ENCODE measurements at regions not wholly inside any gene's neighbourhood (a gene's known extent, or its start where the extent isn't known, plus 50 kb on each side); places are given as distances from the start of the nearest gene placed in this dataset.
A peak's percentile ranks its signal among the peaks of the same experiment; 100 is the strongest.
"Not testable (repeated sequence)": the region's sequence is repeated elsewhere in the genome, so short reads cannot be mapped to it uniquely, and the experiment has no call there.

DNA sequence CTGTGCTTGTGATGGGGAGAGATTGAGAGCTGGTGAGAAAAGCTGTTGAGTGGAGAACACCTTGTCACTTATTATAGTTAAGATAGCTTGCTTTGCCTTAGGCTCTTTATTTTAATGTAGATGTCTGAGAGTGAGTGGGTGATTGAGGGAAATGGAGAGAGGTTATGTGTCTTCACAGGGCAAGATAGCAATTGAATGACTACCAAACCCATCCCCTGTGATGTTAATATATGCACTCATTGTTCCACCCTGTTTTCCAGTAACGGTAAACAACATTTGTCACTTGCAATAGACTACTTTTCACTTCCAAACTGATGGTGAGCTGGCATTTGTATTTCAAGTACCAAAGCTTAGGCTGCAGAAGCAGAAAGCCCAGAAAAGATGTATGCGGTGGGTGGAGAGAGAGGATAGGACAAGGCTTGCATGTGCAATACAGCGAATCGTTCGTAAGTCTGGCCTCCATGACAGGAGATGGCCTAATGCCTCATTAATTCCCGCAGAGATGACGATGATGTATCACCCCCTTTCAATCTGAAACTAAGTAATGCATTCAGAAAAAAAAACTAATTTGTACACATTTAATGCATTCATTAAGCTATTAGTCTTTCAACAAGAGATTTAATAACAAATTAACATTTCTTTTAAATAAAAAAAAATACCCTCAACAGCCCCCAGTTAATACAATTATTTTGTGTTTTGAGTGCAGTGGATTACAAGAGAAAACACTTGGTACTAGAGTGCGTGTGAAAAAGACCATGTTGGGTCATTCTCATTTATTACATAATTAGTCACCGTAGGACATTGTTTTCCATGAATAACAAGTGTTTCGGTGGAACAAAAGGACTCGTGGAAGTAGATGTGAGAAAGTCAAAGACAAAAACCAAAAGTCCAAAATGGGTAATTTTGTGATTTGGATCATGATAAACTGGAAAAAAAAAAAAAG, 699.0 kb downstream of the BRINP1 start:
- DNase-seq = peak; percentile 96

DNA sequence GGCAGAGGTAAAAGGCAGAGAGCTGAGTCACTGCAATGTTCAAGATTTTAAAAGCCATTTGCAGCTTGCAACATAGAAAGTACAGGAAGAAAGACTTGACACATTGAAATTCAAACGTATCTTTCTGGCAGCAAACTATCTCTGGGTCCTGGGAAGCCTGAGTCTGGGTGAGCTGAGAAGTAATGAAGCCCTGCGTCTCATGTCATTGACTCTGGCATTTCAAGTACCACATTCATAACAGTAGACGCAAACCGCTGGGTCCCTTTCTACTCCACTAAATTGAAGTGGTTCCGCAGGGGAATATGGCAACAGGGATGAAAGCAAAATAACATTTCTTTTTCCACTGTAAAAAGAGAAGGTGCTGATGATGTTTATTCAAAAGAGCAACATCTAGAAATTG, 694.3 kb downstream of the BRINP1 start:
- DNase-seq = peak; percentile 71

DNA sequence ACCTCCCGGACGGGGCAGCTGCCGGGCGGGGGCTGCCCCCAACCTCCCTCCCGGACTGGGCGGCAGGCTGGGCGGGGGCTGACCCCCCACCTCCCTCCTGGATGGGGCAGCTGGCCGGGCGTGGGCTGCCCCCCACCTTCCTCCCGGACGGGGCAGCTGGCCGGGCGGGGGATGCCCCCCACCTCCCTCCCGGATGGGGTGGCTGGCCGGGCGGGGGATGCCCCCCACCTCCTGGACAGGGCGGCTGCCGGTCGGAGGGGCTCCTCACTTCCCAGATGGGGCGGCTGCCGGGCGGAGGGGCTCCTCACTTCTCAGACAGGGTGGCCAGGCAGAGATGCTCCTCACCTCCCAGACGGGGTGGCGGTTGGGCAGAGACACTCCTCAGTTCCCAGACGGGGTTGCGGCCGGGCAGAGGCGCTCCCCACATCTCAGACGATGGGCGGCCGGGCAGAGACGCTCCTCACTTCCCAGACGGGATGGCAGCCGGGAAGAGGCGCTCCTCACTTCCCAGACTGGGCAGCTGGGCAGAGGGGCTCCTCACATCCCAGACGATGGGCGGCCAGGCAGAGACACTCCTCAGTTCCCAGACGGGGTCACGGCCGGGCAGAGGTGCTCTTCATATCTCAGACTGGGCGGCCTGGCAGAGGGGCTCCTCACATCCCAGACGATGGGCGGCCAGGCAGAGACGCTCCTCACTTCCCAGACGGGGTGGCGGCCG, 691.1 kb downstream of the BRINP1 start:
- DNase-seq = not testable (repeated sequence)

DNA sequence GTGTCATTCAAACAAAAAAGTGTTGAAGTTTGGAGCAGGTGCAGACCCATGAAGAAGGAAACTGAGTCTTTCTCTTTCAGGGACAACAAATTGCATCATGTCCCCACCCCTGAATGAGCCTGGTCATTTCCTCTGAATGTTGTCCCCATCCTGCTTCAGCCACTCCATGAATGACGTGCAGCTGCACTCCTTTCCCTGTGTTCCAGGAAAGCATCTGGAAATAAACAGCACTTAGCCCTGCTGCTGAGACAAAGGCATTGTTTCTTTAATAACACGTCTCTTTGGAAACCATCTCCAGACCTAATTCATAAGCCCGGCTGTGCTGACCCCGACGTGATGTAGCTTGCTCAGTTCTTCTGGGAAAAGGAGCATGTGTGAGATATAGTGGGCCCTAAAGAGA, 682.3 kb downstream of the BRINP1 start:
- peak; percentile 98 for DNase-seq

DNA sequence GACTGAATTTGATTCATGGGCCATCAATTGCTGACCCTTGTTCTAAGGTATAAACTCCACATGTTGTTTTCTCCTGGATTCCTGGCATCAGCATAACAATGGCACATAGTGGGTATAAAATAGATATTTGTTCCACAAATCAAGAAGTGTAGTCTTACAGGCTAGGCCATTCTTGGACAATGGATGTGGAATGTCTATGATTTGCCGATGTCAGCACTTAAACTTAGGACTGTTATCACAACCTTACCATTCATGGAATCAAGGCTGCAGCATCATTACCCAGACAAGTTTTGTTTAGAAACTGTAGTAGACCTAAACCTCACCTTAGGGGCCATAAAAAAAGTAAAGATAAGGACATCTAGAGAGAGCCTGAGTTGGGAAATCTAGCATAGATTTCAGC, 680.0 kb downstream of the BRINP1 start:
- no peak for DNase-seq

DNA sequence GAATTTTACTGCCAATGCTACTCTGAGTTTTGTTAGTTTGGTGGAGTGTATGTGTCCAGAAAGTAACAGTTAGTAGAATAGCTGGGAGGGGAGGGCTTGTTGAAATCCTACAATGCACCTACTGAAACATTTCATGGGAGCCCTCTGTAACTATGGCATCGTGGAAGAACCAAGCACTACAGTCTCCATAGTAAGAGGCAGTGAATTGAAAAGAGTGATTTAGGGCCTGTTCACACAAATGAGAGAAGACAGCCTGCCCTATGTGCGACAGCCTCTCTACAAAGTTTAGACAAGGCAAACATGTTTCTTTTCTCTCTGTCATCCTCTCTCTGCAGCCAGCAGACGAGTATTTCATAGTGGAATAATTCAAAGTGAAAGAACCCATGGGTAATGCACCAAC, 676.6 kb downstream of the BRINP1 start:
- no peak for DNase-seq

DNA sequence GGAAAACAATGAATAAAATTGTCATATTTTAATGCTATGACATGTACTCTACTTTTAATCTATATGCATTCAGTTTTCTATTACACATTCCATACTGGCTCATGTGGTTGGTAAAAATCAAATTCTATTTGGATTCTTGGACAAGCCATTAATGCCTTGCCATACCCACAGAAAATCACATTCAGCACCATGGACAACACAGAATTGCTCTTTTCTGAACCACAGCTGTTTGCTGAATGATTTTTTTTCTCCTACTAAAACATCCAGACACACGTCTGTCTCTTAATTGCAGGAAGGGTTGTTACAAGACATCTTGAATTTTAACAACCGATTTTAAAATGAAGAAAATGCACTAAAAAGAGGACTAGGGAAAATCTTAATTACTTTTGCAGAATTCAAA, 675.6 kb downstream of the BRINP1 start:
- no peak for DNase-seq

DNA sequence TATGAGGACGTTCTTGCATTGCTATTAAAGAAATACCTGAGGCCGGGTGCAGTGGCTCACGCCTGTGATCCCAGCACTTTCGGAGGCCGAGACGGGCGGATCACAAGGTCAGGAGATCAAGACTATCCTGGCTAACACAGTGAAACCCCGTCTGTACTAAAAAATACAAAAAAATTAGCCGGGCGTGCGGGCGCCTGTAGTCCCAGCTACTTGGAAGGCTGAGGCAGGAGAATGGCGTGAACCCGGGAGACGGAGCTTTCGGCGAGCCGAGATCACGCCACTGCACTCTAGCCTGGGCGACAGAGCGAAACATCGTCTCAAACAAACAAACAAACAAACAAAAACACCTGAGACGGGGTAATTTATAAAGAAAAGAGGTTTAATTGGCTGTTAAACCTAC, 674.0 kb downstream of the BRINP1 start:
- not testable (repeated sequence) for DNase-seq

DNA sequence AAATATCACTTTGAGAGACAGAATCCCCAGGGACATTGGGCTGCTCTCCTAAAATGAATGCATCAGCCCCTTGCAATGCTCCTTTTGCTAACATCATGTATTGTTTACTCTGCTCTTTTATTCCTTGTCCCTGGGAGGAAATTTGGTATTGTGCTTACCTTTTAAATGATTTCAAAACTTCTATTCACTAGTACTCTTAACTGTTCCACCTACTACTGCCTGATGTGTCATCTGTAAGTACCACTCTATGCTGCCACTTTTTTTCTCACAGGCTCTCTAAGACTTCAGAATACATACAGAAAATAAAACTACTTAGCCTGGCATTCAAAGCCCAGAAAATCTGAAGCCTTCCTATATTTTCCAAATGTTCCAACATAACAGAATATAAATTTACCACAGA, 667.2 kb downstream of the BRINP1 start:
- no peak for DNase-seq

DNA sequence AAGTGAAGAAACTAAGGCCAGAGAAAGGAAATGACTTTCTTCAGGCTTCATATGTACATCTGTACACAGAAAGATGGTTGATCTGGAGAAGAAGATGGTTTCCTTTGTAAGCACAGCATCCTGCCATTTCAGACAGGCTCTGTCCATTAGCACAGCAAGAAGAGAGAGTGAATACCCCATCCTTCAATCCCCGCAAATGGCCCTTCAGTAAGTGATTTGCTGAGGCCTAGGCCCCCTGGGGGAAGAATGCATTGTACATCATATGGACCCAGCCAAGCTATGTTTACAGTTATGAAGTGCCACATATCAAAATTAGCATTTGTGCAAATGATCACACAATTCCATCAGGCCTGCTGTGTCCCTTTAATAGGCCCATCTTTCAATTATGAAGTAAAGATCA, 657.4 kb downstream of the BRINP1 start:
- DNase-seq = no peak

DNA sequence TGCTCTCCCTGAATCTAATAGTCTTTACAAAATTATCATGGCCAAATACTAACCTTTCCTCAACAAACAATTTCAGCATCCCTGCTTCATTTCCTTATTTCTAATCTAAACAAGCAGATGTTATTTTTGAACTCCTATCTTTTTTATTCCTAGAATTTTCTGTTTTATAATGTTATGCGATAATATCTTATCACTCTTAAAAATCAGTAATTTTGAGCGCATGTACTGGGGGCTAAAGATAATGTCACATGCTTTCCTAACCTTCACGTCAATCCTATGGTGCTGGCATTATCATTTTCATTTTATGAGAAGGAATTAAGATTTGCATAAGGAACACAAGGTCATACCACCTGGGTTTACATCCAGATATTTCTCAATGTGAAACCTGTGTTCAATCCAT, 648.0 kb downstream of the BRINP1 start:
- DNase-seq = no peak

DNA sequence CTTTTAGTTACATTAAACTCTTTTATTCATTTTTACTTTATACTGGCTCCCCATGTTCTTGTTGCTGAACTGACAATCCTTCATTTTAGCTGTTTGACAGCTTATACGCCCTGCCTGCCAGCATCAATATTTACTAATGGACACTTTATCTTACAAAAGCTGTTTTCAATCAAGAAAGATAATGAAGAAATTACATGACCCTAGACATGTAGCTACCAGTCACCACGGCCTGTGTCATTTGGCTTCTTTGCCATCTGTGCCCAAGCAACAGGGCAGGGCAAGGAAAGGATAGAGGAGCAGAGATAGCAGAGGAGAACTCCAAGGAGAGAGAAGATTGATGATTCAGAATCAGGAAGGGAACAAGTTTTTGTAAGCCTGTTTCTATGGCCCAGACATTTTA, 647.3 kb downstream of the BRINP1 start:
- peak; percentile 34 for DNase-seq

DNA sequence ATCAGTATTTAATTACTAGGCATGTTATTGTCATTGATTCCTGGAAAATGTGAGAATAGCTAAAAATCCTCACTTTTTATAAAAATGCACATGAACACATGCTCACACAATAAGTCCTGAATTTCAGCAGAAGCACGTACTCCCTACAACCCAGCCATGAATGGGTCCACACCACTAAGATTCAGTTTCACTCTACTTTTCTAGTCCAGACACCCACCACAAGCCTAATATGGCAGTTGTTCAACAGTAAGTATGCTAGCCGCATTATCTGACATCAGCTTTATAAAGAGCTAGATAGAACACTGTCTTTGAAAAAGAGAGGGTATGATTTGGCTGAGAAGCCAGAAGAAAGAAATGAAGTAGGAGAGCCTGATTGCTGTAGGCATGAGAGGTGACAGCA, 639.3 kb downstream of the BRINP1 start:
- DNase-seq = no peak

DNA sequence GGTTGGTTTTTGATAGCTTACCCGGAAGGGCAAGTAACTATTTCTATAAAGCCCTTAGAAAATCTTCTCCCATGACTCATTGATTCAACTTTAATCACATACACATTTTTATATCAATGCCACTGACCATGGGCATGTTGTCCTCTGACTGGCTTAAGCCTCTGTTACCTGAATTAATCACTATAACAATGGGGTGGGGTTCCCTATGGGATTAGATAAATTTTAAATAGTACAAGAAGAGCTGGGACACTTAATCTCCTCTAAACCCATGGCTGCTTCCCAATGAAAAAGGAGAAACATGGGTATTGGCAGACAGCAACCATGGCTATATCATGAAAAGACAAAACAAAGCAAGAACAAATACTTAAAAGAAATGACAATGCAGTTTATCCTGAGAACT, 636.2 kb downstream of the BRINP1 start:
- DNase-seq = no peak

DNA sequence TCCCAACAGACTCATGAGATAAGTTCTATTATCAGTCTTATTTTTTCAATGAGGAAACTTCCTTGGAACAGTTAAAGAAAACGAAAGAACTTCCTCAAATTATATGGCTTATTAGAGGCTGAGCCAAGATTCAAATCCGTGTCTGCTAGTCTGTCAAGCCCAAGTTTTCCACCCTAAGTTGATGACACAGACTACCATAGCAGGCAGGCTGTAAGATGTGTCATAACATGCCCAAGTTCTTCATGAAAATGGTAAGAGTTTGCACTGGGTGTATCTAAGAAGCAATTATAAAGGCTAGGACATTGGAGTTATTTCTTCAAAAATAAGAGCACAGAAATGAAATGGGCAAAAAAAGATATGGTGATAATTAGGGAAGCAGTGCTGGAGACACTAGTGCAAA, 634.5 kb downstream of the BRINP1 start:
- no peak for DNase-seq

DNA sequence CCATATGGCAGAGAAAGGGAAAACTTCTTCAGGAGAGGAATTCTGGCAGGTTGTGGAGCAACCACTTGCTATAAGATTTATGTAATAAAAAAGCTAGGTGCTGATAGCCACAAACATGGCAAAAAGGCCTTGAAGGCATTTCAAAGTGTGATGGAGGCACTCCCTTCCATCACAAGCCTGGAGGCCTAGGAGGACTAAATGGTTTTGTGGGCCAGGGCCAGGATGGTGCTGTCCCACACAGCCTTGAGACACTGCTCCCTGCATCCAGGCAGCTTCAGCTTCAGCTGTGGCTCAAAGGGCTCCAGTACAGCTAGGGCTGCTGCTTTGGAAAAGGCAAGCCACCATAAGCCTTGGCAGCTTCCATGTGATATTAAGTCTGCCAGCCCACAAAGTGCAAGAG, 632.8 kb downstream of the BRINP1 start:
- DNase-seq = no peak

DNA sequence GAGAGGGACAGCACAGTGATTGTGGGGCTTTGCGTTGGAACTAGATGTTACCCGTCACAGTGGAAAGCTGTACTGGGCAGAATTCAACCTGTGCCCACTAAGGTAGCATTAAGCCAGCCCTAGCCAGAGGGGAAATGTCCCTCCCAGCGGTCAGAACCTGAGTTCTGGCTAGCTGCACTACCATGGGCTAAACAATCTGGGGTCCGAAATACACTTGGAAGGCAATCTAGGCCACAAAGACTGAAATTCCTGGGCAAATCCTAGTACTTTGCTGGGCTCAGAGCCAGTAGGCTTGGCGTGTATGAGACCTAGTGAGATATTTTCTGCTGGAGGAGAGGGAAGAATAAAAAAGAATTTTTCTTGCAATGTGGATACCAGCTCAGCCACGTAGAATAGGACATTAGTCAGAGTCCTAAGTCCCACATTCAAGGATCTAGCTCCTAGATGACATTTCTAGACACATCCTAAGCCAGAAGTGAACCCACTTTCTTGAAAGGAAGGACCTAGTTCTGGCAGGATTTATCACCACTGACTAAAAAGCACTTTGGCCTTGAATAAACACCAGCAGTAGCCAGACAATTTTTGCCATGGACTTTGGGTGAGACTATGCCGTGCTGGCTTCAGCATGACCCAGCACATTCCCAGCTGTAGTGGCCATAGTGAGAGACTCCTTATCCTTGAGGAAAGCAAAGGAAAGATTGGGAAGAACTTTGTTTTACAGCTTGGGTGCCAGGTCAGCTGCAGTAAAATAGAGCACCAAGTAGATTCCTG, 618.0 kb downstream of the BRINP1 start:
- DNase-seq = no peak

DNA sequence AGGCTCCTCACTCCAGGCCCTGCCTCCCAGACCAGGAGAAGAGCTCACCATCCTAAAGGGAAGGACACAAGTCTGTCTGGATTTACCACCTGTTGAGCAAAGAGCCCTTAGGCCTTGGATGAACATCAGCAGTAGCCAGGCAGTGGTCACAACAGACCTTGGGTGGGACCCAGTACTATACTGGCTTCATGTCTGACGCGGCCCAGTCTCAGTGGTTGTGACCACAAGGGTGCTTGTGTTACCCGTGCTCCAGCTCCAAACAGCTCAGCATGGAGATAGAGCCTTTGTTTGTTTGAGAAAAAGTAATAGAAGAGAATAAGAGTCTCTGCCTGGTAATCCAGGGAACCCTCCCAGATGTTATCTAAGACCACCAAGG, 617.4 kb downstream of the BRINP1 start:
- no peak for DNase-seq

DNA sequence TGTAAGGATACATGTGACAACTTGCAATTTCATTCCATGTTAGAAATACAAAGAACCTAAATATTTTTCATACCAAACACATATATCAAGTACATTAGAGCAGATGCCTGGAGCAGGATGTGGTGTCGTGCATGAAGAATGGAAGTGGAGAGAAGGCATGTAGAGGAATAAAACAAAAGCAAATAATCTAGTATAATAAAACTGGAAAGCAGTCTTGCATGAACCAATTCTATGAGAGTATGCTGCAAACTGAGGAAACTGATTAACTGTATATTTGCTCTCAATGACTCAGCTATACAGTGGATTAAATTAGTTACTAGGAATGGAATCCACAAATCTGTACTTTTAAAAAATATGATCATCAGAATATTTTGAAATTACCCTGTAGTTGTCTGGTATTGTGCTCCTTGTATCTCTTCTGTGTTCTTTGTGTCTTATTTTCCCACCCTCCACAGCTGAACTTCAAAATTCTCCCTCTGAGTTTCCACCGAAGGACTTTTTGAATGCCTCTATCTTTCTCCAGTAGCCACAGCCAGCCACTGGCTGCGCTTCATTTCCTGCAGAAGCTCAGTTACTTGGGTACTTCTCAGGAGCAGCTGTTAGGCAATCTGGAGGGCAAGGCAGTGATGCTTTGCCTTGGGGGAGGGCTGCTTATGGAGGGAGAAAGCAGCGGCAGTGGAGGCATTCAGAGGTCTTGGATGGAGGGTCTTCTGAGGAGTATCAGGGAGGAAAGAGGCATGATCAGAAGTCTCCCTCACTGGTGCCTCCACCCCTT, 608.0 kb downstream of the BRINP1 start:
- no peak for DNase-seq

DNA sequence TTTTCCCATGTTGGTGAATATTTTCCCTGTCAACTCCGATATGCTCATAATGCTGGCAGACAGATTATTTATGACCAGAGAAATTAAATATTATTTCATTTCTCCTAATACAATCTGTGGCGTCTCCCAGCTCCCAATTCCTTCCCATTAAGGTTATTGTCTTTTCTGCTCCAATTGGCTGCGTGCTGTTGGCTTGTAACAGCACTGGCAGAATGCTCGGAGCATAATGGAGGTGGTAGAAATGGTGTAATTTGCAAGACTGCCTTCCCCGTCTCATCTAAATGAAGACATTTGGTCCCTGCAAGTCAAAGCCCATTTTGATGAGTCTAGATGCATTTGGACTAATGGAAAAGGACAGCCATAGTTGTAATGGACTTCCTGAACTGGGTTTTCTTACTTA, 601.7 kb downstream of the BRINP1 start:
- DNase-seq = no peak

DNA sequence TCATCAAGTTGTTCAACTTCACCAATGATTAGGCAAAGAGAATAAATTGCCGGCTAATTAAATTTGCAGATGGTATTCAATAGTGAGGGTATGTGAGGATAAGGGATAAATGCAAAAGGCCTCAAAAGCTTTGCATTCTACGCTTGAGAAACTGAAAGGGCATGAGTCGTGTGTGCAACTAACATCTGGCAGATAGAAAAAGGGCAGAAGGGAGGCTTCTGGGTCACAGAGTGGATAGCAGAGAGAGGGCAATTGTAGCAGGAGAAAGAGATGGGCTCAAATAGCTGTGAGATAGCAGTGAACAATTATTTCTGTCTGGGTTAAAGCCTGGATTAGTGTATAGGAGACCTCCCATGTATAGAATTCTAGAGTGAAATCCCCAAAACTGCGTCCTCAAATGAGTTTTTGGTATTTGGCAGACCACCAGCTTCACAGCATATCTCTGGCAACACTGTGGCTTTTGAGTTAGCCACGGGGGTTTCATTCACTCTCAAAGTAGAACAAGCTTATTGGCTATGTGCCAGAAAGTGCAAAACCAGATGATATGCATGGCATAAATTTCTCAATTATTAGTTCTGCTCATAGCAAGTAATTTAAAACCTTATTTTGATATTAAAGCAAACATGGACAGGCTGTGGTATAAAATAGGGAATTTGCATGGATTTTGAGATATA, 586.3 kb downstream of the BRINP1 start:
- no peak for DNase-seq

DNA sequence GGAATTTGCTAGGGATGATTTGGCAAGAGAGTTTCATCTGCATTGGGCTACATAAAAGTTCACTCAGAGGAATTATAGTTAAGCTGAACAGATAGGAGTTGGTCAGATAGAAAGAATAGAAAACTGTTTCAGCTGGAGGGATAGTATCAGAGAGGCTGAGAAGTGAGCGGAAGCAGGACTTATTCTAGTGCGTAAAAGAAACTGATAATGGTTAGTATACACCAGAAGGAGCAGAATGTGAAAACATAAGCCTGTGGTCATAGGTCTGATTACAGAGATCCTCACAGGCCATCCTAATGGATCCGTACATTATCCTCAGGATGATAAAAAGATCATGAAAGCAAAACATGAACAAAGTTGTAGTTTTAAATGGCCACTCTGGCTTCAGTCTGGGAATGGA, 585.2 kb downstream of the BRINP1 start:
- no peak for DNase-seq

Measured in DMS153 (cell line).